Immature natural killer cell (primary cell): ENCODE measurements at regions not wholly inside any gene's neighbourhood (a gene's known extent, or its start where the extent isn't known, plus 50 kb on each side); places are given as distances from the start of the nearest gene placed in this dataset.

ENCODE experiments used
- DNase-seq, 3 donors: peaks; one replicate each; pipeline ENCODE4 v3.0.0; 2022; ENCODE audit warnings: mixed read lengths in 1 of 3
- H3K27ac Mint-ChIP-seq, 6 donors: one replicate each; pipeline ENCODE4 v1.8.0; 2020; ENCODE audit warnings: mixed read lengths in 6 of 6, mild to moderate bottlenecking in 5 of 6, inconsistent platforms in 4 of 6, moderate library complexity in 3 of 6
- H3K27me3 Mint-ChIP-seq, 3 donors: one replicate each; pipeline ENCODE4 v1.8.0; 2020 to 2021; ENCODE audit warnings: low read depth in 3 of 3, mild to moderate bottlenecking in 3 of 3, mixed read lengths in 3 of 3, moderate library complexity in 3 of 3, inconsistent platforms in 1 of 3
- H3K36me3 Mint-ChIP-seq, 3 donors: one replicate each; pipeline ENCODE4 v1.8.0; 2020; ENCODE audit warnings: mixed read lengths in 3 of 3, inconsistent platforms in 2 of 3, mild to moderate bottlenecking in 2 of 3
- H3K4me1 Mint-ChIP-seq, 2 donors: one replicate each; pipeline ENCODE4 v1.8.0; 2020; ENCODE audit warnings: inconsistent platforms in 2 of 2, mild to moderate bottlenecking in 2 of 2, mixed read lengths in 2 of 2, moderate library complexity in 1 of 2
- H3K4me3 Mint-ChIP-seq, 5 donors: one replicate each; pipeline ENCODE4 v1.8.0; 2020; ENCODE audit warnings: mild to moderate bottlenecking in 5 of 5, mixed read lengths in 5 of 5, inconsistent platforms in 3 of 5, moderate library complexity in 3 of 5
- H3K9me3 Mint-ChIP-seq, 6 donors: one replicate each; pipeline ENCODE4 v1.8.0; 2020; ENCODE audit warnings: mild to moderate bottlenecking in 6 of 6, mixed read lengths in 6 of 6, inconsistent platforms in 4 of 6, moderate library complexity in 3 of 6

- Mint-ChIP-seq H3K36me3 (no peaks in the 10 kb centered on the region), H3K4me1 (no peaks in the 10 kb centered on the region), H3K27ac (no peak overlapping the region), H3K27me3 (peaks cover 0 to 4% (median 0%) of the 10 kb centered on the region in 3 donors), H3K4me3 (no peak overlapping the region), H3K9me3 (peaks cover 0 to 6% (median 2%) of the 10 kb centered on the region in 6 donors)
- no peak for DNase-seq
Observed at GRCh38 chr2:226320076-226320948, 479.3 kb downstream of the IRS1 start.

- peaks cover 0 to 4% (median 0%) of the 10 kb centered on the region in 3 donors for H3K27me3 Mint-ChIP-seq
- peak overlapping the region in 1 of 6 donors; percentile 57 for H3K27ac Mint-ChIP-seq
- H3K36me3 Mint-ChIP-seq, result no peaks in the 10 kb centered on the region
Observed at GRCh38 chr2:226317970-226318369, 481.6 kb downstream of the IRS1 start.

GRCh38 chr2:226313060-226313459, 486.6 kb downstream of the IRS1 start:
- H3K4me1 Mint-ChIP-seq, result no peaks in the 10 kb centered on the region
- DNase-seq, result no peak
- H3K9me3 Mint-ChIP-seq, result peaks cover 1 to 6% (median 2%) of the 10 kb centered on the region in 6 donors
- no peak overlapping the region for H3K27ac Mint-ChIP-seq
- no peaks in the 10 kb centered on the region for H3K36me3 Mint-ChIP-seq
- H3K4me3 Mint-ChIP-seq, result no peak overlapping the region
- peaks cover 0 to 2% (median 0%) of the 10 kb centered on the region in 3 donors for H3K27me3 Mint-ChIP-seq

More at GRCh38 chr2:226317970-226318369, 481.6 kb downstream of the IRS1 start:
- no peak for DNase-seq
- no peaks in the 10 kb centered on the region for H3K4me1 Mint-ChIP-seq
- H3K4me3 Mint-ChIP-seq, result no peak overlapping the region
- H3K9me3 Mint-ChIP-seq, result peaks cover 0 to 6% (median 1%) of the 10 kb centered on the region in 6 donors

GRCh38 chr2:226312155-226312554, 487.5 kb downstream of the IRS1 start:
- no peak for DNase-seq
- peaks cover 0 to 2% (median 0%) of the 10 kb centered on the region in 3 donors for H3K27me3 Mint-ChIP-seq
- no peaks in the 10 kb centered on the region for H3K36me3 Mint-ChIP-seq
- peaks cover 0 to 6% (median 2%) of the 10 kb centered on the region in 6 donors for H3K9me3 Mint-ChIP-seq
- no peaks in the 10 kb centered on the region for H3K4me1 Mint-ChIP-seq
- no peak overlapping the region for H3K27ac Mint-ChIP-seq
- H3K4me3 Mint-ChIP-seq, result no peak overlapping the region

- Mint-ChIP-seq H3K27me3 (no peaks in the 10 kb centered on the region), H3K27ac (no peak overlapping the region), H3K36me3 (no peaks in the 10 kb centered on the region), H3K4me1 (no peaks in the 10 kb centered on the region), H3K4me3 (no peak overlapping the region), H3K9me3 (peaks cover 0 to 6% (median under 1%) of the 10 kb centered on the region in 6 donors)
- DNase-seq, result no peak
Observed at GRCh38 chr2:226310146-226310545, 489.5 kb downstream of the IRS1 start.

- Mint-ChIP-seq H3K9me3 (peaks cover 0 to 6% (median under 1%) of the 10 kb centered on the region in 6 donors), H3K36me3 (no peaks in the 10 kb centered on the region), H3K27ac (no peak overlapping the region), H3K4me3 (no peak overlapping the region), H3K4me1 (no peaks in the 10 kb centered on the region), H3K27me3 (no peaks in the 10 kb centered on the region)
- no peak for DNase-seq
Observed at GRCh38 chr2:226308986-226309385, 490.6 kb downstream of the IRS1 start.

GRCh38 chr2:226308323-226308680, 491.3 kb downstream of the IRS1 start:
- Mint-ChIP-seq H3K9me3 (peaks cover 0 to 6% (median under 1%) of the 10 kb centered on the region in 6 donors), H3K4me1 (no peaks in the 10 kb centered on the region), H3K27me3 (no peaks in the 10 kb centered on the region), H3K27ac (no peak overlapping the region), H3K4me3 (no peak overlapping the region), H3K36me3 (no peaks in the 10 kb centered on the region)
- DNase-seq, result no peak

- Mint-ChIP-seq H3K27me3 (no peaks in the 10 kb centered on the region), H3K36me3 (no peaks in the 10 kb centered on the region), H3K27ac (no peak overlapping the region), H3K4me3 (no peak overlapping the region), H3K9me3 (peaks cover 0 to 6% (median under 1%) of the 10 kb centered on the region in 6 donors), H3K4me1 (no peaks in the 10 kb centered on the region)
- no peak for DNase-seq
Observed at GRCh38 chr2:226307487-226308322, 491.9 kb downstream of the IRS1 start.

- no peak overlapping the region for H3K4me3 Mint-ChIP-seq
- peaks cover 0 to 11% (median under 1%) of the 10 kb centered on the region in 6 donors for H3K9me3 Mint-ChIP-seq
- DNase-seq, result no peak
- H3K27me3 Mint-ChIP-seq, result no peaks in the 10 kb centered on the region
- H3K4me1 Mint-ChIP-seq, result no peaks in the 10 kb centered on the region
- H3K36me3 Mint-ChIP-seq, result no peaks in the 10 kb centered on the region
- H3K27ac Mint-ChIP-seq, result no peak overlapping the region
Observed at GRCh38 chr2:226306969-226307368, 492.7 kb downstream of the IRS1 start.

- no peaks in the 10 kb centered on the region for H3K27me3 Mint-ChIP-seq
- H3K4me1 Mint-ChIP-seq, result no peaks in the 10 kb centered on the region
- peaks cover 0 to 16% (median 4%) of the 10 kb centered on the region in 6 donors for H3K9me3 Mint-ChIP-seq
- no peak overlapping the region for H3K4me3 Mint-ChIP-seq
- no peaks in the 10 kb centered on the region for H3K36me3 Mint-ChIP-seq
- H3K27ac Mint-ChIP-seq, result no peak overlapping the region
- no peak for DNase-seq
Observed at GRCh38 chr2:226304308-226304707, 495.3 kb downstream of the IRS1 start.

- Mint-ChIP-seq H3K9me3 (peaks cover 0 to 13% (median 2%) of the 10 kb centered on the region in 6 donors), H3K27me3 (no peaks in the 10 kb centered on the region), H3K4me3 (no peak overlapping the region), H3K27ac (no peak overlapping the region), H3K36me3 (no peaks in the 10 kb centered on the region), H3K4me1 (no peaks in the 10 kb centered on the region)
- DNase-seq, result no peak
Observed at GRCh38 chr2:226303707-226304106, 495.9 kb downstream of the IRS1 start.

GRCh38 chr2:226300196-226300886, 499.3 kb downstream of the IRS1 start:
- H3K36me3 Mint-ChIP-seq, result no peaks in the 10 kb centered on the region
- H3K27ac Mint-ChIP-seq, result no peak overlapping the region
- no peaks in the 10 kb centered on the region for H3K27me3 Mint-ChIP-seq
- DNase-seq, result no peak
- no peaks in the 10 kb centered on the region for H3K4me1 Mint-ChIP-seq
- H3K4me3 Mint-ChIP-seq, result no peak overlapping the region
- peaks cover 0 to 16% (median 5%) of the 10 kb centered on the region in 6 donors for H3K9me3 Mint-ChIP-seq

GRCh38 chr2:226299771-226300170, 499.8 kb downstream of the IRS1 start:
- no peak for DNase-seq
- no peaks in the 10 kb centered on the region for H3K36me3 Mint-ChIP-seq
- H3K27ac Mint-ChIP-seq, result no peak overlapping the region
- no peaks in the 10 kb centered on the region for H3K4me1 Mint-ChIP-seq
- peaks cover 0 to 16% (median 6%) of the 10 kb centered on the region in 6 donors for H3K9me3 Mint-ChIP-seq
- H3K27me3 Mint-ChIP-seq, result no peaks in the 10 kb centered on the region
- H3K4me3 Mint-ChIP-seq, result no peak overlapping the region
